ENCODE measurements at regions not wholly inside any gene's neighbourhood (a gene's known extent, or its start where the extent isn't known, plus 50 kb on each side); places are given as distances from the start of the nearest gene placed in this dataset.

- TF ChIP-seq, protein P1, sequence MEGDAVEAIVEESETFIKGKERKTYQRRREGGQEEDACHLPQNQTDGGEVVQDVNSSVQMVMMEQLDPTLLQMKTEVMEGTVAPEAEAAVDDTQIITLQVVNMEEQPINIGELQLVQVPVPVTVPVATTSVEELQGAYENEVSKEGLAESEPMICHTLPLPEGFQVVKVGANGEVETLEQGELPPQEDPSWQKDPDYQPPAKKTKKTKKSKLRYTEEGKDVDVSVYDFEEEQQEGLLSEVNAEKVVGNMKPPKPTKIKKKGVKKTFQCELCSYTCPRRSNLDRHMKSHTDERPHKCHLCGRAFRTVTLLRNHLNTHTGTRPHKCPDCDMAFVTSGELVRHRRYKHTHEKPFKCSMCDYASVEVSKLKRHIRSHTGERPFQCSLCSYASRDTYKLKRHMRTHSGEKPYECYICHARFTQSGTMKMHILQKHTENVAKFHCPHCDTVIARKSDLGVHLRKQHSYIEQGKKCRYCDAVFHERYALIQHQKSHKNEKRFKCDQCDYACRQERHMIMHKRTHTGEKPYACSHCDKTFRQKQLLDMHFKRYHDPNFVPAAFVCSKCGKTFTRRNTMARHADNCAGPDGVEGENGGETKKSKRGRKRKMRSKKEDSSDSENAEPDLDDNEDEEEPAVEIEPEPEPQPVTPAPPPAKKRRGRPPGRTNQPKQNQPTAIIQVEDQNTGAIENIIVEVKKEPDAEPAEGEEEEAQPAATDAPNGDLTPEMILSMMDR (IDR thresholded peaks at IDR 0.05): no peak
- no peak for TF ChIP-seq EZH2 (IDR thresholded peaks at IDR 0.05)
Measured at GRCh38 chr4:163920426-163920825, 425.9 kb downstream of the TMA16 start.
